ENCODE measurements at regions not wholly inside any gene's neighbourhood (a gene's known extent, or its start where the extent isn't known, plus 50 kb on each side); places are given as distances from the start of the nearest gene placed in this dataset.

DNA sequence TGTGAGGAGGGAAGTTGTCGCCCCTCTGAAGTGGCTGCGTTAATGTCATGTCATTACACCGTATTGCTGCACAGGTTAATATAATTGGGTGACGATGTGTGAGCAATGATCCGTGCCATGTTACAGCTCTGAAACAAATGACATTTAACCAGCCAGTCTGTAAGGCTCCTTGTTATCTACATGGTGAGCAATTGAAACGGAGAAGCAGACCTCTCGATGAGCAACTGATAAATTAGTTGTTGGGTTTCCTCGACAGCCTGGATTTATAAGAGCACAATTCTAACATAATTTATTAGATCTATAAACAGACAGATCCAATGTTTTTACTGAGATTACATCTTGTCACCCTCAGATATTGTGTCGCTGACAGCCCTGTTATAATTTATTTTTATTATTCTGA is 49.9 kb upstream of the MAFB start:
- DNase-seq, result no peak

- no peak for DNase-seq
Measured at GRCh38 chr20:40739841-40740240, 50.8 kb upstream of the MAFB start.

- DNase-seq, result no peak
Measured at GRCh38 chr20:40741507-40742106, 52.6 kb upstream of the MAFB start.

DNA sequence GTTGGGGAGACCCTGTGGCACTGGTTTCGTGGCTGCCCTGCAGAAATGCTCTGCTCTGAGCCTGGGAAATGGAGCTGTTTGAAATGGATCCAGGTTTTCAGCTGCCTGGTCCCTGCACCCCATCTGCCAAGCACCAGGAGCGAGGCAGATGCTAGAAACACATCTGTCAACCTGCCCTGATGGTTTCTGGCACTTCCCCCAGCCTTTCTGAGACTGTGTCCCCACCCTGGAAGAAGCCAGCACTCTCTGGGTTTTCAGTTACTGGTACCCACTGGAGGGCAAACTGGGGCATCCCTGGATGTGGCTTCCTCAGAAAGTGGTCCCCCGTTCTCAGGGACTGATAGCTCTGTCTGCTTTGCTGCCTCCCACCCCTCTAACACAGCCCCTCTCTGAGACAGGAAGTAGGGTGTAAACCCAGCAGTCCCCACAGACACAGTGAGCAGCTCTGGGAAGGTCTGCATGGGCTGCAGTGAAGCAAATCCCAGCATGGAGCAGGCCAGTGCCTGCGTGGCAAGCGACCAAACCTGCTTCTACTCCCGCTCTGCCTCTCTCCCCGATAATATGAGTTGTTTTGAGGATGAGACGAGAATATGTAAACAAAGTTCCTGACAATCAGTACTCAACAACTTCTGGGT is 54.2 kb upstream of the MAFB start:
- no peak for DNase-seq

- DNase-seq, result no peak
Measured at GRCh38 chr20:40744072-40744817, 55.2 kb upstream of the MAFB start.

- no peak for DNase-seq
Measured at GRCh38 chr20:40744818-40745175, 55.8 kb upstream of the MAFB start.

- DNase-seq, result no peak
Measured at GRCh38 chr20:40746251-40746650, 57.2 kb upstream of the MAFB start.

GRCh38 chr20:40748182-40748581 is 59.1 kb upstream of the MAFB start:
- no peak for DNase-seq

DNA sequence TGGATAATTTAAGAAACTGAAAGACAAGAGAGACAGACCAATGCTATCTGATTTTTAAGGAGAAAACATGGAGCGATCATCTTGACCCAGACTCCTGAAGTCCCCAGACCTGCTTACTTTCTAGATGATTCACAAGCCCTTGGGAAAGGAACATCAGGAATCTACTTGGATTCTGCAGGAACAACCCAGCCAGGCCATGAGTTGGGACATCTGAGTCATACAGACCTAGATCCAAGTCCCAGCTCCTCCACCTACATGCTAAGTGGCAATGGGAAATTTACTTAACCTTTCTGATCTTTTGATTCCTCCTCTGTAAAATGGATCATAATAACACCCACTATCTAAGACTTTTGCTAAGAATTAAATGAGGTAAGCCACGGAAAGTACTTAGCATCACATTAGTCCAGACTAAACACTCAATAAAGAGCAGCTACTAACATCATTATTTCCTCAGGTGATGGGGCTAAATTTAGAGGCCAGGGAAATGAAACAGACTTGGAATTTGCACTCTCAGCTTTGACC is 61.0 kb upstream of the MAFB start:
- no peak for DNase-seq

- DNase-seq, result no peak
Measured at GRCh38 chr20:40750541-40751035, 61.6 kb upstream of the MAFB start.

GRCh38 chr20:40753472-40753871 is 64.4 kb upstream of the MAFB start:
- DNase-seq, result no peak

DNA sequence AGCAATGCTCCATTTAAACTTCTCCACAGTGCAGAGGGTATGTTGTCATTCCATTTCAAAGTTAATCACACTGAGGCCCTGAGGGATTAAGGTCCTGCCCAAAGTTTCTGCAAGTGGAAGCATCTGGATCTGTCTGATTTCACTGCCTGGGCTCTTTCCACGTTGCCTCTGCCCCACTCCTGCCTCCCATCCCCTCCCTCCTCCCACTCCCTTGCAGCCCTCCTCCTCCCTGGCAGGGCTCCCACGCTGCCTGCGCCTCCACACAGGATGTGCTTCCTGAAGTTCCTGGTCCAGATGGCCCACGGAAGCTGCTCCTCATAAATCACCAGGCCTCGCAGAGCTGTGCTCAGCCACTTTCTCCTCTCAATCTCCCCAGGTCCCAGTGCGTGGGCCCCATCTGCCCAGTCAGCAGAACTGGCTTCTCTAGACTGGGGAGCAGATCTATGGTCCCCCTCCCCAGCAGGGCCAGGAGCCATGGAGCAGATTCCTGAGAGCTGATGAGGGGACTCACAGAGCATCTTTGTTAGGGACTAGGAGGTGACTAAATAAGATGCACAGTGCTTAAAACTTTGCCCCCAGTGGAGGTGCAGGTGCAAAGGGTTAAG is 65.4 kb upstream of the MAFB start:
- DNase-seq, result no peak

- DNase-seq, result no peak
Measured at GRCh38 chr20:40757087-40757486, 68.1 kb upstream of the MAFB start.

- no peak for DNase-seq
Measured at GRCh38 chr20:40758790-40759189, 69.8 kb upstream of the MAFB start.

GRCh38 chr20:40760399-40760798 is 71.4 kb upstream of the MAFB start:
- DNase-seq, result no peak

DNA sequence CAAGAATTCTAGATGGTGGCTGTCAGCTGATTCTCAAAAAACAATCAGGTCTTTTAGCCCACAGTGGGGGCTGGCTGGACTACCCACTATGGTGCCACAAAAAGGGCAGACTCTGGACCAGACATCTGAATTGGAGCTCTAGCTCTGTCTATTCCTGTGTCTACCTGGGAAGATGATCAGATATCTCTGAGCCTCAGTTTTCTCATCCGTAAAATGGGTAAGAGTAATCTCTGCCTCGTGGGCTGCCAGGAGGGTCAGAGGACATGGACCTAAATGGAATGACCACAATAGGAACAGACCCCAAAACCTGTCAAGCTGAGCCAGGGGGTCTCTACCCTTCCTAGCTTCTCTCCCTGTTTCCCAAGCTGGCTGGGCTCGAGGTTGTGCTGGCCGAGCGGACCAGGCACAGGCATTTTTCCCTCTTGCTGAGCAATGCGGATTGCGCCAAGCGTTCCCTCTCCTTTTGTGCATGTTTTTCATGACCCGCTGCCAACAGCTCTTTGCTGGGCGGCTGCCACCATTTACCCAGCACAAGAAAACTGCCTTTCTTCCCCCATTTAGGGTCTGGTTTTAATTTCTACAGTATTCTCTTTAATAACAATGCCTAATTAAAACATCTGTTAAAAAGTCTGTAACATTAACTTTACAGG is 74.7 kb upstream of the MAFB start:
- DNase-seq, result no peak

- no peak for DNase-seq
Measured at GRCh38 chr20:40765814-40766480, 76.9 kb upstream of the MAFB start.

GRCh38 chr20:40766790-40767614 is 78.0 kb upstream of the MAFB start:
- DNase-seq, result no peak

- no peak for DNase-seq
Measured at GRCh38 chr20:40767615-40767924, 78.5 kb upstream of the MAFB start.

GRCh38 chr20:40768105-40768504 is 79.1 kb upstream of the MAFB start:
- no peak for DNase-seq

DNA sequence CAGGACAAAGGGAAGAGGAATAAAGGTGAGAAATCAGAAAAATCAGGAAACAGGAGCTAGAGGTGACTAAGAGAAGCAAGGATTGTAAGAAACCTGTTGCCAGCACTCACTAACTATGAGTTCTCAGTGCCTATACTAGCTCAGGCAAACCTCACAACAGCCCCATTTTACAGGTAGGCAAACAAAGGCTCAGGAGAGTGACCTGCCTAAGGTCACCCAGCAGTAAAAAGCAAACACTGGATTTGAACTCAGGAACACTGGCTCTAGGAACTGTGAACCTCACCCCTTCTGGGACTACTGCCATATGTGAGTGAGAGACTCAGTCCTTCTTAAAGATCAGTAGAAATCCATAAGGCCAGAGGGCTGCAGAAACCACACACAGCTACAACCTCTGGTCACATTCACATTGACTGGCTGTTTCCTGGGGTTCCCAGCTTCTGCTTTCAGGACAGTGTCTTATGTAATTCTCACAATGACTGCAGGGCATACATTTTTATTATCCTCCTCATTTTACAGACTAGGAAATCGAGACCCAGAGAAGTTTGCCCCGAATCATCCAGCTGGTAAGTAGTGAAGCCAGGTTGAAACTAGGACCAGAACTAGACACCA is 80.7 kb upstream of the MAFB start:
- DNase-seq, result no peak
